ENCODE measurements at regions not wholly inside any gene's neighbourhood (a gene's known extent, or its start where the extent isn't known, plus 50 kb on each side); places are given as distances from the start of the nearest gene placed in this dataset.

GRCh38 chr14:103187911-103188310 lies 64.7 kb downstream of the TNFAIP2 start:
- TF ChIP-seq, protein P1, sequence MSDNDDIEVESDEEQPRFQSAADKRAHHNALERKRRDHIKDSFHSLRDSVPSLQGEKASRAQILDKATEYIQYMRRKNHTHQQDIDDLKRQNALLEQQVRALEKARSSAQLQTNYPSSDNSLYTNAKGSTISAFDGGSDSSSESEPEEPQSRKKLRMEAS (IDR thresholded peaks at IDR 0.05; ENCODE audit: insufficient read depth, insufficient read length), result no peak
- TF ChIP-seq CTCF (IDR thresholded peaks at IDR 0.05; ENCODE audit: extremely low read depth in 1 of 2, insufficient read depth in 1 of 2, low read depth in 1 of 2, low read length in 2 of 2) (no peak), POLR2AphosphoS5 (IDR thresholded peaks at IDR 0.05; ENCODE audit: insufficient read depth, low read depth, low read length) (no peak), MYC (IDR thresholded peaks at IDR 0.05; ENCODE audit: low read depth, low read length) (no peak), EZH2 (IDR thresholded peaks at IDR 0.05; ENCODE audit: borderline replicate concordance, low read depth, low read length, severe bottlenecking) (no peak), GATA2 (IDR thresholded peaks at IDR 0.05; ENCODE audit: insufficient read depth, insufficient read length, low read depth, low read length) (no peak), JUN (IDR thresholded peaks at IDR 0.05; ENCODE audit: borderline replicate concordance, insufficient read depth, insufficient read length, low read depth) (no peak), FOS (IDR thresholded peaks at IDR 0.05; ENCODE audit: borderline replicate concordance, insufficient read depth, low read length) (no peak), POLR2A (IDR thresholded peaks at IDR 0.05; ENCODE audit: low read depth, low read length) (no peak)
- DNase-seq (ENCODE audit: low read depth, low spot score), result no peak
- FAIRE-seq, result no peak
- Histone ChIP-seq H3K79me2 (ENCODE audit: control insufficient read depth, insufficient read depth, low read length) (no peaks in the 10 kb centered on the region), H3K27me3 (ENCODE audit: control insufficient read depth in 2 of 2, insufficient read depth in 2 of 2, low read length in 2 of 2) (peaks cover 19 to 22% of the 10 kb centered on the region in 2 experiments), H3K9me1 (replicated peaks; ENCODE audit: control insufficient read depth, extremely low read depth, insufficient read depth, low read length) (no peaks in the 10 kb centered on the region), H3K27ac (ENCODE audit: insufficient read depth, low read depth, low read length) (no peak overlapping the region), H3K4me3 (replicated peaks in 1 of 3; ENCODE audit: insufficient read depth in 1 of 3, low read depth in 1 of 3, low read length in 3 of 3) (no peak overlapping the region), H3K4me2 (ENCODE audit: insufficient read depth, low read length) (no peak overlapping the region), H3K9me3 (replicated peaks; ENCODE audit: control insufficient read depth, insufficient read depth, low read length) (no peaks in the 10 kb centered on the region), H3K9ac (replicated peaks; ENCODE audit: extremely low read depth, insufficient read depth, low read length) (no peak overlapping the region), H3K36me3 (ENCODE audit: control insufficient read depth in 2 of 2, extremely low read depth in 1 of 2, insufficient read depth in 2 of 2, low read length in 2 of 2) (no peaks in the 10 kb centered on the region), H4K20me1 (replicated peaks; ENCODE audit: control insufficient read depth, extremely low read depth, insufficient read depth, low read length) (no peaks in the 10 kb centered on the region), H2AFZ (ENCODE audit: low read depth, low read length) (no peak overlapping the region), H3K4me1 (ENCODE audit: control insufficient read depth, extremely low read depth, insufficient read depth, low read length) (no peaks in the 10 kb centered on the region)
- dilution Hi-C loops (cut with MboI; ENCODE audit: extremely low pct_ligation_motif_present, low sequenced_read_pairs), result no loop called here
- ChIA-PET CTCF (interaction anchor here (1.2 to 7.5 kb wide), 3 partner anchors 18 to 103 kb away, joined by 4 to 238 read pairs (median 45); no protein-coding TSS in a partner anchor), POLR2A (no interaction called here)
- intact Hi-C loops (cut with micrococcal nuclease), result no loop called here
- no TSS peak for BruUV-seq (replicated peaks)

Data from endothelial cell of umbilical vein (primary cell).